HT1080 (cell line): ENCODE measurements at regions not wholly inside any gene's neighbourhood (a gene's known extent, or its start where the extent isn't known, plus 50 kb on each side); places are given as distances from the start of the nearest gene placed in this dataset.

Source experiments
- DNase-seq: peaks from one replicate; pipeline ENCODE4 v3.0.0-alpha.2; 2015; ENCODE audit warnings: low read depth

DNA sequence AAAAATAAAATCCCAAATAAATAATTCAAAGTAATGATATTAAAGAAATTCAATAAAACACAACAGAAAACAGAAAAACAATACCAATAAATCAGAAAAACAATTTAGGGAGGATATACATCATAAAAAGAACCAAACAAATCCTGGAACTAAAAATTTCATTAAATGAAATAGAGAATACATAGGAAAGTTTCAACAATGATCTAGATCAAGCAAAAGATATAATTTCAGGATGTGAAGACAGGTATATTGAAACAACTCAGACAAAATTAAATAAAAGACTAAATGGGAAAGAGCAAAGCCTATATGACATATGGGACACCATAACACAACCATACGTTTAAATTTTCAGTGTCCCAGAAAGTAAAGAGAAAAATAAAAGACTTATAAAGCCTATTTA is 85.1 kb upstream of the GHR start:
- DNase-seq: no peak

DNA sequence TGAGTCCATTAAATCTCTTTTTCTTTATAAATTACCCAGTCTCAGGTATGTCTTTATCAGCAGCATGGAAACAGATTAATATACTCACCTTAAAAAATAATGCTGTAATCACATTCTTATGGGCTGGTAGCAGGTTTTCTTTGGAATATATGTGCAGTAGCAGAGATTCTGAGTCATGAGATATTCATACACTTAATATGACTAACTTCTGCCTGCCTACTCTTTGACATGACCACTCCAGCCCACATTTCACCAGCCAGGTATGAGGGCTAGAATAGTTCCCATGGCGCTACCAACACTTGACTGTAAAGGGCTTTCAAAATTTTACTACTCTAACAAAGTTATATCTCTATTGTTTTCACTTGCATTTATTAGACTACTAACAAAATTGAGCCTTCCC is 74.1 kb upstream of the GHR start:
- no peak for DNase-seq

DNA sequence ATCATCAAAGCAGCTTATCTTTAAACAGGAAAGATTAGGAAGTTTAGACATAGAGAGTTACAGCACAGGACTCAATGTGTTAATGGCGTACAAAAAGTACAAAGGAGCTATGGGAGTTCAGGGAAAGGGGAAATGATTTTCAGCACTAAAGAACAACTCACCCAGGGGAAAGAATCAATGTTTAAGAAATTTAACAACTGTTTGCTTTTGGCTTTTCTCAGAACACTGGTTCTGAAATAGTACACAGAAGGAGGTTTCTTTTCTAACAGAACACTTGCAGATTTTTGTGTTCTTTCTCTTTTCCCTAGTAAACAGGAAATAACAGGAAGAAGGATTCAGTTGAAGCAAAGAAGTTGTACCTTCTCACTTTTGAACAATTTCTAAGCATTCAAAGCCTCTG is 71.3 kb upstream of the GHR start:
- DNase-seq: no peak

DNA sequence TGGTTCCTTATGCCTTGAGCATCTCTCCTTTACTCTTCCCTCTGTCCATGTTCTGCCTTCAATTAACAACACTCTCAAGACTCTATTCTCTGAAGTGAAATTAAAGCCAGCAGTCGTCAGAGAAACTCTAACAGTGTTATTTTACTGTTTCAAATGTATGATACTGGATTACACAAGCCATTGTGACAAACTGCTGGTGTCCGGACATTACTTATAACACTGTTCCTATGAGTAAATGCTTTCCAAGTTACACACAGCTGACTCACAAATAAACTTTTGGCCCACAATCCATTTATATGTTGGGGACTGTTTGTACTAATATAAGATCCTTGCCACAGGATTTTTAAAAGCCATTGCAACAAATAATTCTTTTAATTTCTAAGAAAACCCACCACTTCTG is 63.2 kb upstream of the GHR start:
- no peak for DNase-seq

DNA sequence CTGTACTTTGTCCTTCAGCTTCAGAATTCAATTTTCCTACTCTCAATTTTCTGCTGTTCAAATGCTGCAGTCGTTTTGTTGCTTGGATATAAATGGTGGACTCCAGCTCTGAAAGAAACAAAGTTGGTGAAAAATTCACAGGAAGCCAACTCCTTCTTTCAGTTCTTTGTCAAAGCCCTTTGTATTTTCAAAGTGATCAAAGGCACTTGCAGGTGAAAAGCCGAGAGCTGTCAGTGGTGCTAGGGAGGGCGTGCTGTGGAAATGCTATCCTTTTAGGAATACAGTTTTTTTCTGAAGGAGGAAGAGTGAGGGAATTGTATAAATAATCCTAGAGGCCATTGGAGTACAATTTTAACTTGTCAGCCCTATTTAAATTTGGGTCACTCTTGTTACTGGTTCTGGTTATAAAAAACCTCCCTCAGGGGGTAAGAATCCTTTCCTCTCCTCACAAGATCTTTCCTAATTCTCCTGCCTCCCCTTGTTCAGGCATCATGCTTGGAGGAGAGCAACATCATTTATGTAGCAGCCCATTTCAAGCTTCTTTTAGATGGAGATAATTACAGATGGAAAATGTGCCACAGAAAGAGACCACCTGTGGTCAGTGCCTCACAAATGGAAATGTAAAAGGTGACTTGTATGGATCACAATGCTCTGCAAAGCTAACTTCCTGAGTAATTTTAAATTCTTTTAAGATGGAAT is 62.5 kb upstream of the GHR start:
- no peak for DNase-seq

DNA sequence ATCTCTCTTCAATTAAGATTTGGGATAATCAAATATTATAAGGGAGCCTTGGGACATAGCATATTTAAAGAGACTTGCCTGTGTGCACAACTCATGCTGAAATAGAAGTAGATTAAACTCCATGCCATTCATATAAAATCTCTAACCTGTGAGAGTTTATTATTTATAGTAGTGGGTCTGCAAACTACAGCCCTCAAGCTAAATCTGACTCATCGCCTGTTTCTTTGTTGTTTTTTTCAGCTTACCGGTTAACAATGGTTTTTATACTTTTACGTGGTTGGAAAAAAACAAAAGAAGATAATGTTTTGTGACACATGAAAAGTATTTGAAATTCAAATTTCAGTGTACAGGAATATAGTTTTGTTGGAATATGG is 61.9 kb upstream of the GHR start:
- DNase-seq: no peak

DNA sequence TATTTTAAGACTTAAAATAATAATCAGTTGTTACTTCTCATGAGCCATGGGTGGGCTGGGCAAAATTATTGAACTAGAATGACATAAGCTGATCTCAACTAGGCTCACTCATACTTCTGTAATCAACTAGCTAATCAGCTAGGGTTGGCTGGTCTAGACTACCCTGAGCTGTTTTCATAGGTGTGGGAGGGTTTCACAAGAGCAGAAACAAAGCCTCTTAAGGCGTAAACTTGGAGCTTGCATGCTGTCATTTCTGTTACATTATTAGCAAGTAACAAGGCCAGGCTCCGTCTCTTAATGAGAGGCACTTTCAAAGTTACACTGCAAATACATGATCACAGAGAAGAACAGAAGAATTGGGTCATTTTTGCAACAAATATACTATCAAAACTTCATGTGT is 57.2 kb upstream of the GHR start:
- DNase-seq: no peak
